GM19372 (cell line): ENCODE measurements at regions not wholly inside any gene's neighbourhood (a gene's known extent, or its start where the extent isn't known, plus 50 kb on each side); places are given as distances from the start of the nearest gene placed in this dataset.
"Not testable (repeated sequence)": the region's sequence is repeated elsewhere in the genome, so short reads cannot be mapped to it uniquely, and the experiment has no call there.

Experiments used
- ATAC-seq: cut with Tn5 transposase; IDR thresholded peaks from one replicate; pipeline ENCODE4 v1.9.1; 2021; ENCODE audit warnings: mild to moderate bottlenecking, low read depth, moderate library complexity; ENCODE audit not compliant: unreplicated experiment

DNA sequence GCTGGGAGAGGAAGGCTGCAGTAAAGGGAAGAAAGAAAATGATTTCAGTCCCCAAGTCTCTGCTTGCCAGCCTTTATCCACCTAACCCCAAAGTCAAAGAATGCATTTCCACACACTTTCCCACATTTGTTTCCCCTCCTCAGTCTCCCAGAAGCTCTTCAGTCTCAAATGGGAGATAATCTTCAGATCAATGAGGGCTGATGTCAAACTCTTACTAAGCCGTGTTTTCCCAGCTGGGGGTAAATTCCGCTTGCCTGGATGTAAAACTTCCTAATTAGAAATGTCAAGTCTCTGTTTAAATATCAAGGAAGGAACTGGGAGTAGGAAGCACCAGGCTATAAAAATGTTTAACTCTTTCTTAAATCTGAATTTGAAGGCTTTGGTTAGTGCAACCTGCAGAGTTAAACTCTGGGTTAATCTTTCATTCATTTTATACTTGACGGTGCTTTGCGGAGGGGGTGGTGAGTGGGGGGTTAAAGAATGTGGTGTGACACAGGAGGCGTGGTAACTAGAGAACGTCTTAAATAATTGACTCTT, 601.4 kb upstream of the ACTRT1 start:
- no peak for ATAC-seq

DNA sequence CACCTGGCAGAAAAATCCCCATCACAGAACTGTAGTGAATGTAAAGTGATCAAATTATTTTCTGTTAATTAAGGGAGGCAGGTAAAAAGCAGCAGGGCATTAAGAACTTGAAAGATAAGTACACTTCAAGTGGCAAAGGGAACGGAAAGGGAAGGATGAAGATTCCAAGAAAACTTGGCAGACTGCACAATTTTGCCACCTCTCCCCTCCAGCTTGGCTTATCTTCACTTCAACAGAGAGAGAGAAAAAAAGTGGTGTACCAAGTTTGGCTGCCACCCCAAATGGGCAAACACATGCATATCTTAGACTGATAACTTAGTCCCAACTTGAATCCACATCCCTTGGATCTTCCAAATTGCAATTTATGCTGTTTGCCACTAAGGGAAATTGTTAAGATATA, 598.1 kb upstream of the ACTRT1 start:
- no peak for ATAC-seq

DNA sequence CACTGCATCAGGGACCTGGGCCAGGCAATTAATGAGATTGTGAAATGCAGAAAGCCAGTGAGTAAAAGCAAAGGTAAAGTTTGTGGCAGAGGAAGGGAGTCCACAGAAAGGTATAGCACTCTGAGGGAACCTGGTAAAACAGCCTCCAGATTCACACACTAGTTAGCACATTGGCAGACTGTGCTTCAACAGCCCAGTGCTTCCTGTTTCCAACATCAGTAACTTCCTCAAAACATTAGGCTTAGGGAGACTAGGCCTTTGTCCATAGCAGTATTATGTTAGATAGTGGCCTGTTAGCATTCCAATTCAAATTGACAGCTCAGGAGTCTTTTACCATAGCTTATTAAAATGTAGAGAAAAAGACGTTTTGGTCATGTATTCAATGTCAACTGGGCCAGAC, 582.6 kb upstream of the ACTRT1 start:
- no peak for ATAC-seq

DNA sequence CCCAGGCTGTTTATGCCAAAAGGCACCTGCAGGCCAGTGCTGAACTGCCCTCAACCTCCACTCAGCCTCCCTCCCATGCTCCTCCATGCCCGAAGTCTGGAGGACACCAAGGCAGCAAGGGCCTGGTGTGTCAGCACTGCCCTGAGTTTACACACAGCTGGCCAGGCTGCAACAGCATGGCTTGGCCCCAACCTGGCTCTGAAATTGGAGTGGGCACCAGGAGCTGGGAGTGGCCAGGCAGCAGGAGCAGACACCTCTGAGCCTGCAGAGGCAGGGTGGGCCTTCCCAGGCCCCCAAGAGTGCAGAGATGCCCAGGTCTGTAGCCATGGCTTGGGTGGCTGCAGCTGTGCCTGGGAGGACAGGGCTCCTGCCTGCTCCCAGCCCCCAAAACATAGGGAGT, 571.2 kb upstream of the ACTRT1 start:
- ATAC-seq: no peak

DNA sequence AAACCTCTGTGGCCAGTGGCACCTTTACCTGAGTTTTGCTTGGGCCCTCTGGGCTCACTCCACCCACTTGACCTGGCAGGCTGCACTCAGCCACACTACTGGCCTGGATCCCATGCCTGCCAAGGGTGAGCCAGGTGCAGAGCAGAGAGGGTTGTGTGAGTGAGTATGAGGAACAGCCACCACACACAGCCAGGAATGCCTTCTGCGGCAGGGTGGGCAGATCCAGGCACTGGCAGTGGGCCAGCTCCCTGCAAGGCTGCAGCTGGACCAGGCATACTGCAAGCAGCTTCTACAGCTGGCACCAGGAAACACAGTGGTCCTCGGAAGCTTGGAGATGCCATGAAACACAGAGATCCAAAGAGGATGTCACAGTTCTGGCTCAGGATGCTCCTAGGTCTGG, 570.1 kb upstream of the ACTRT1 start:
- no peak for ATAC-seq

DNA sequence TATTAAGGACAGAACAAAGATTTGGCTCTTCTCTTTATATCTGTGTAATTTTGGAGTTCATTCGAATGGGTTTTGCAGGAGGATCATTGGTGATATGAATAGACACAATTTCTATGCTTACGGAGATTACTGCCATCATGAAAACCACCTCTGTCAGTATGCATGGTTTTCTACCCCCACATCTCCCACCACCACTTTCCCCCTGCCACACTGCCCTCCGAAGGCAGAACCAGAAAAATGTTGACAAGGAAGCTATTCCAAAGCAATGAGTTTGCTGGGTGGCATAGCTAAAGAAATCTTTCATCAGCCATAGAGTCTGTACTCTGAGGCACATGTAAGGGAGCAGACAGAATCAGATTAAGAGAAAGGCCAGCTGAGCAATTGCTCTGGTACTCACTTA, 567.3 kb upstream of the ACTRT1 start:
- ATAC-seq: no peak

DNA sequence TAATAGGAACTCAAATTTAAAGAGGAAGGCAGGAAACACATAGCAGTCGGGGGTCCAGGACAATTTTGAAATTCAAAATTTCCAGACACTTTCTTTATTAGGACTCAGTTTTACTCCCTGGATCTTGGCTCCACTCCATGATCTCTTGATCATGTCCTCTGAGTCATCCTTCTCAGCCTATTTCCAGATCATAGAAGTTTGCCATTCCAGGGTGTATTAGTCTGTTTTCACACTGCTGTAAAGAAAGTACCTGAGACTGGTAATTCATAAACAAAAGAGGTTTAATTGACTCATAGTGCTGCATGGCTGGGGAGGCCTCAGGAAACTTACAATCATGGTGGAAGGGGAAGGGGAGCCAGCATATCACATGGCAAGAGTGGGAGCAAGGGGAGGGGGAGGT, 564.7 kb upstream of the ACTRT1 start:
- ATAC-seq: no peak

DNA sequence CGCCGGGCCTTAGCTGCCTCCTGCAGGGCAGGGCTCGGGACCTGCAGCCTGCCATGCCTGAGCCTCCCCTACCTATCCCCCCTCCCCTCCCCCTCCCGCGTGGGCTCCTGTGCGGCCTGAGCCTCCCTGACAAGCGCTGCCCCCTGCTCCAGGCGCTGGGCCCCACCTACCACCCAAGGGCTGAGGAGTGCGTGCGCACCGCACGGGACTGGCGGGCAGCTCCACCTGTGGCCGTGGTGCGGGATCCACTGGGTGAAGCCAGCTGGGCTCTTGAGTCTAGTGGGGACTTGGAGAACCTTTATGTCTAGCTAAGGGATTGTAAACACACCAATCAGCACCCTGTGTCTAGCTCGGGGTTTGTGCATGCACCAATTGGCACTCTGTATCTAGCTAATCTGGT, 554.6 kb upstream of the ACTRT1 start:
- ATAC-seq: not testable (repeated sequence)

DNA sequence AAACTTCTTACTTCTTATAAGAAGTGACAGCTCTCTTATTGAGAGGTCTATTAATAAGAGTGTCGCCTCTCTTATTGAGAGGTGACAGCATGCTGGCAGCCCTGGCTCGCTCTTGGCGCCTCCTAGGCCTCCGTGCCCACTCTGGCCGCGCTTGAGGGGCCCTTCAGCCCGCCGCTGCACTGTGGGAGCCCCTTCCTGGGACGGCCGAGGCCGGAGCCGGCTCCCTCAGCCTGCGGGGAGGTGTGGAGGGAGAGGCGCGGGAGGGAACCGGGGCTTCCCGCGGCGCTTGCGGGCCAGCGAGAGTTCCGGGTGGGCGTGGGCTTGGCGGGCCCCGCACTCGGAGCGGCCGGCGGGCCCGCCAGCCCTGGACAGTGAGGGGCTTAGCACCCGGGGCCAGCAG, 554.2 kb upstream of the ACTRT1 start:
- ATAC-seq: not testable (repeated sequence)

DNA sequence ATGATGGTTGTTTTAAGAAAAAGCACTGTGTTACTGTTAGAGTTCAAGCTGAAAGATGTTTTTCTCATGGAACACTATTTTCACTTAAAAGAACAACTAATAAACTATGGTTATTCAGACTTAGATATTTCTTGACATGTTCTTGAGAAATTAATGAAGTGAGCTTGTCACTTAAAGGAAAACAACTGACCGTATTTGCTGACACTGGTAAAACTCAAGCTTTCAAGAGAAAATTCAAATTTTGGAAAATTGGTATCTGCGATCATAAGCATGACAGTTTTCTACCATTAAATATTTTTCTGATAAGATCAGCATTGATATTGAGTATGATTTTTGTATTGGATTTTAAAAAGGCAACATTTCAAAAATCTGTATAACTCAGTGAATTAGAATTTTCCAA, 549.5 kb upstream of the ACTRT1 start:
- ATAC-seq: no peak

DNA sequence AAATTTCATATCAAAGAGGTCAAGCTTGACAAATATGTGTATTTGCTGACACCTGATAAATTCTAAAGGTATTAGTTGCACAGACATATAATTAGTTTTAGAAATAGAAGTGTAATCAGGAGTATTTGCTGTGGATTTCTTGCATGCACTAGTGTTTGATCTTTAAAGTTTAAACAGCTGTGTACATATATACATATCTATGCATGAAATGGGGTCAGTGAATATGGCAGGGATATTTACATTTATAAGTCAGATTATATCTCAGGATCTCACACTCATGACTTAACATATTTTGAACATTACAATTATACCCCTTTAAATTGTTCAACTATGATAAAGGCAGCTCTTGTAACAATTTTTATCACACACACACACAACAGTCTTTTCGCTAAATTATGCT, 547.4 kb upstream of the ACTRT1 start:
- no peak for ATAC-seq

DNA sequence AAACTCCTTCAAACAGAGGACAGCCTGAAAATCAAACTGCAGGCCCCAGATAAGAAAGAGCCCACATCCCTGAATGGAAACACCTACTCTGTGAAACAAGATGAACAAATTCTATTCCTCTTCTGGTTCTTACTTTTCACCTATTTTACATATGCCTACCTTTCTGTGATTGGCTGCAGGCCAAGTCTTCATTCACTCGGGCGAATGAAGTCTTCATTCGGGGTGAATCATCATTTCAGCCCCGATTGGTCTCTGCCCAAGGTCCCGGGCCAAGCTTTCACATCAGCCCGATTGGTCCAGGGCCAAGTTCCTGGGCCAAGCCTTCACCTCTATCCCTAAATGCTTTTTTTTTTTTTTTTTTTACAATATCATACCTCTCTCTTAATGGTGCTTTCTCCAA, 529.8 kb upstream of the ACTRT1 start:
- ATAC-seq: no peak

DNA sequence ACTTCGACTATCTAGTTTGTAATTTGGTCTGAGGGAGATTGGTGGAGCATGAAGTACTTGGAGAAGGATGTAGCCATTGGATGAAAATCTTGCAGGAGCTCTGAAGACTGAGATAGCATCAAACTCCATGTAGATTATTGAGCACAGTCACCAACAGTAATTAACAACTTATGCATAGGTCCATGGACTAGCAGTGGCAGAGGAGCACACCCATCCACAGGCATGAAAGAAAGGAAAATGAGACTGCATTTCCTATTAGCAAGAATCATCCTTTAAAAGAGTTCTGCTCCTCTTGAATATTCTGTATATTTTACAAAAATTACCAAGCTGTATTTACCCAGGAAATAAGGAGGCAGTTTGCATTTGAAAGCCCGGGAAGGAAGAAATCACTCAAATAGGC, 529.4 kb upstream of the ACTRT1 start:
- ATAC-seq: no peak

DNA sequence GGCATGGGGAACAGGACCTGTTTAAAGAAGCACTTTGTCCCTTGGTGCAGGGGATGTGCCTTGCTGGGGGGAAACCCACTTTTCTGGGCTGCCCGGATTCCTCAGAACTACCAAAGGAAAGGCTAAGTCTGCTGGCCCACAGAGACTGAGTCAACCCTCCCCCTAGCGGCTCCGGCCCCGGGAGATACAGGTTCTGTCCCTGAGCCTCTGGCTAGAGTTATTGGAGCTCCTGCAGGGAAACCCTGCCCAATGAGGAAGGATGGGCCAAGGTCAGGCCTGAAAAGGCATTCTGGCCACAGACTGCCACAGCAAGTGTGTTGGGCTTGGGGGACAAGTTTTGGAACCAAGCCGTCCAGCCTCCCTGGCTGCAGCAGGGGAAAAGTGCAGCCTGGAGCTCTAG, 490.9 kb upstream of the ACTRT1 start:
- no peak for ATAC-seq

DNA sequence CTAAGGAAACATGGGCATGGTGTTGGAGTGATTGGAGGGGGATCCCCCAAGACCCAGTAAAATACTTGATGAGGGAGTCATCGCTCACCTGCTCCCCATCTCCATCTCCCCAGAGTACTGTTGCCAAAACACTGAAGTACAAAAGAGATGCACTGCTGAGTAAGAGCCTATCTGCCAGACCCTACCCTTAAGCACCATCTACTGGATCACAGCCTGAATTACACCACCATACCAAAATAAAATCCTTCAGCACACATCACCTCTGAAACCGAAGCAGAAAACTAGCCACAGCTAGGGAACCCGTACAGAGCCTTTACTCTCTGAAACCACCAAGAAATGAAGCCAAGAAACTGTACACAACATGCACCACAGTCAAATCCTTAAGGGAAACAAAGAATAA, 466.3 kb upstream of the ACTRT1 start:
- no peak for ATAC-seq

DNA sequence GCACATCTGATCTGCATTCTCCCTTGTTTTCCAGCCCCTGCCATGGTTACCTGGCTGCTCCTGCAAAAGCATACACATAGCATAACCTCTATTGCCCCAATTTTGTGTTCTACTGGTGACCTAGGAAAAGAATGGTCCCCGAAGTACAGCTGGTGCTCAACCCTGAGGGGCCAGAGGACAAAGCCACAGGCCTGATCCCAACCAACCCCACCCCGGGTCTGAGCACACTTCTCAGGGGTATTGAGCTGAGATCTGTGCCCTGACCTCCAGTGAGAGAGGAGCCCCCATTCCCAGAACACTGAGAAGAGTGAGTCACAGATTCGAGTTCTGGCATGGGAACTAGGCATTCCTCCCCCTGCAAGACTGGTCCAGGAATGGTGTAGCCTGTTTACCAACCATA, 465.5 kb upstream of the ACTRT1 start:
- ATAC-seq: no peak

DNA sequence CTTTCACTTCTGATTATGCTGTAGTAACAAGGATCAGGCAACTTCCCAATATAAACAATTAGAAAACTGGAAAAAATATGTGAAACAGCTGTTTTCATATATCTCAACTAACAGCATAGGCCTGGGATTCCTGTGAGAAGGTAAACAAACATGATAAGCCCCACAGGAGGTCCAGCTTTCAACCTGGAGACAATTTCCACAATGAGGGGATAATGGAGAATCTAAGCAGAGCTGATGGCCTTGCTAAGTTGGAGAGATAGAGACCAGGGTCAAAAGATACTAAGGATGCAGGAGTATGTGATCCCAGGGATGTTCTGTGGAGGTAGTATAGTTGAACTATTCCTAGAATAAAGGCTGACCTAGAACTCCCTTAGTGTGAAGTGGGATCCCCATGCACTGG, 452.3 kb upstream of the ACTRT1 start:
- no peak for ATAC-seq

DNA sequence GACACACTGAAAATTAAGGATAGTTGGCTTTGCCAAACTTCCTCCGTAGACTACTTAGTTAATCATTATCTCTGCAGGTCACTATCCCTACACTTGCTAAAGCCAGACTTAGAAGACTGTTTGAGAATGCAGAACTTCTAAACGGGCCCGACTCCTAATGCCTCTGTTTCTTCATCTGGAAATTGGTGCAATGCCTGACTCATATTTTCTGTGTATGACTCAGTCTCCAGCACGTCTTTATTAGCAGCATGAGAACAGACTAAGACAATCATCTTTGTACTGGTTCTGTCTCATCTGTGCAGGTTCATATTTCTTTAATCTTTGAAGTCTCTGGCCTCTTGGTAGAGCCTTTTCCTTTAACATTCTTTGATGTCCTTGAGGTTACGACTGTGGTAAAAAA, 411.9 kb upstream of the ACTRT1 start:
- no peak for ATAC-seq

DNA sequence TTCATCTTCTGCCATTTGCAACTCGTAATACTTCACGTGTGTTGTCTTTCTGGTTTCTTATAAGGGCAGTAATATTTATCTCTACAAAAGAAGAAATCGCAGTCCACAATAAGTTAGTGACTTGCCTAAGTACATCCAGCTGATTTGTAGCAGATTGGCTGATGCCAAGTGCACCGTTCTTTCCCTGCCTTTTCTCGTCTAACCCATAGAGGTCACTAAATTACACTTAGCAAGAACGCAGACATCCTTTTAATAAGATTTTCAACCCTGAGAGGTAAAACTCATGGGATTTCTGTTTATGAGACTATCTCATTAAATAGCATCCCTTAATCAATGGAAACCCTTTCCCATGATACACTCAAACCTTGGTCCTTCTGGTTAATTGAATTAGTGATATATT, 408.6 kb upstream of the ACTRT1 start:
- no peak for ATAC-seq

DNA sequence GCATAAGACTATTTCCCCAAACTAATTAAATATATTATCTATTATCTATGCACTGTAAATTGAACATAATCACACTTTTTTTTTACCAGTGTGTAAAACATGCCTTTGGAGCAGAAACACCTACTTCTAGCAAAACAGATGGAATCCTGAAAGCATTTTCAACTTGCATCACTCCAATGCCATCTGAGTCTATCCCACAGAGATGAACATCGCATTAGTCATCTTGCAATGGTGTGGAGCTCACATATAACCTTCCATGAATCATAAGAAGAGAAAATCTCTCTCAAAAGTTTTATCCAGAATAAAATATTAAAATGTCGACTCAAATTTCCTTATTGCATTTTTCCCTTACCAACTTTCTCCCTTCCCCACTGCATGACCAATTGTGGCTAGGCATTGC, 406.7 kb upstream of the ACTRT1 start:
- no peak for ATAC-seq

DNA sequence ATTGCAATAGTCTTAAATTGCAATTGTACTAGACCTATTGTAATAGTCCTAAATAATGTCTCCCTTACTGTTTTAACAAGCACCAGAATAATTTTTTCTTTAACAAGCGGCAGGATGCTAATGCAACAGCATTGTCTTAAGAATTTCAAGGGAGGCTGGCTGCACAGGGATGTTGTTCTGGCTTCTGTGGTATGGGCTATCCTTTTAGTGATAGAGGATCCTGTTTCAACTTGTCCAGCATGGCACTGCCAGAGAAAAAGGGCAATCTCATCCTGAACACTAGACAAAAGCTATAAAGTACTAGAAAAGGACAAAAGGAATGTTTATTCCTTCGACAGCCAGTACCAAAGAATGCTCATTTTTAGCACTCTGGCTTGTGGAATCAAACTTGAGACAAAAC, 405.5 kb upstream of the ACTRT1 start:
- no peak for ATAC-seq

DNA sequence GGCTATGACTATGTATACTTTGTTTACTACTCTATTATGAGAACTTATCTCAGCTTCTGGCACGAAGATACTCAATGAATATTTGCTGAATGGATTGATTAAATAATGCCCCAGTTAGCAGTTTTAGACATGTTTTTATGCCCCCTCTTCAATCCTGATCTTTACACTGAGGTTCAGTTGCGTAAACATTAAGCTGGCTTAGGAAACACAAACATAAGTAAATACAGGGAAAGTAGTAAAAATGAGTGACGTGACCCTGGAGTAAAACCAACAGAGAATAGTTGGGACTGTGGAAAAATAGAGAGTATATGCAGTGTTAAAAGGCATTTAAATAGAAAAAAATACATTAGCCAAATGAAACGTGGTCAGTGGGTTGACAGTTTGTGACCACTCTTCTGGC, 387.0 kb upstream of the ACTRT1 start:
- ATAC-seq: no peak

DNA sequence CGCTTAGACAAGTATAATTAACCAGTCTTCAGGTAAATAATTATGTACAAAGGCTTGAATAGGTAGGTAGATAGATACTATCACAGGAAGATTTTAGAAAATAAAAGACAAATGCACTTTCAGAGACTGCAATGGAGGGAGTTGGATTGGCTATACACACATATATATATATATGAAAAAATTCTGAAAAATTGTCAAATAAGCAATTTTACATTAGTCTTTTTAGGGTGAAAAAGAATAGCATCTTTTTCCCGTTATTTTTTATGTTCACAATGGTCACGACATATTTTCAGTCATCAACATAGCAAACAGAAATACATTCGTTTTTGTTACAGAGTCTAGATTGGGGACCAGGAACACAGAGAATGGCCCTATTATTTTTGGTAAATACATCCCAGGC, 385.9 kb upstream of the ACTRT1 start:
- ATAC-seq: no peak
